Activated T-cell treated with anti-CD3 and anti-CD28 coated beads for 4 hours (primary cell): ENCODE measurements at regions not wholly inside any gene's neighbourhood (a gene's known extent, or its start where the extent isn't known, plus 50 kb on each side); places are given as distances from the start of the nearest gene placed in this dataset.

Experiments used
- DNase-seq: peaks from one replicate; pipeline ENCODE4 v3.0.0-alpha.2; 2020

GRCh38 chr10:8731121-8732095 is 676.9 kb downstream of the GATA3 start:
- DNase-seq, result no peak

GRCh38 chr10:8738987-8739386 is 684.5 kb downstream of the GATA3 start:
- no peak for DNase-seq

GRCh38 chr10:8752146-8752843 is 697.8 kb downstream of the GATA3 start:
- DNase-seq, result no peak

DNA sequence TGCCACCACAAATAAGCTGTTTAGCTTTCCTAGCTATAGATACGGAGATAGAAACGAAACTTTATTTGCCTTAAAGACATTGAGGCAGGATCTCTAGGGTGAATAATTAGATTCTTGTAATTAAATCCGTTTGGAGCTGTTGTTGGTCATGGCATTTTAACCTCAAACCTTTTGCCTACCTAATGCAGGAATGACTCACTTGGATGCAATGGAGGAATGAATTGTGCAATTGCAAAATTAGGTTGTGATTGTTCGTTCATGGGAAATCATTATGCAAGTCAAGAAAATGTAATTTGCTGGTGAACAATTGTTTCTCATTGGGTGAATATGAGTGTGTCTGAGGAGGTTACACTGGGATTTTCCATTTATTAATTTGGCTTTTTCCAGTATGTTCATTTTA is 703.5 kb downstream of the GATA3 start:
- no peak for DNase-seq

- no peak for DNase-seq
Measured at GRCh38 chr10:8766899-8767298, 712.4 kb downstream of the GATA3 start.

GRCh38 chr10:8767591-8767990 is 713.1 kb downstream of the GATA3 start:
- no peak for DNase-seq

DNA sequence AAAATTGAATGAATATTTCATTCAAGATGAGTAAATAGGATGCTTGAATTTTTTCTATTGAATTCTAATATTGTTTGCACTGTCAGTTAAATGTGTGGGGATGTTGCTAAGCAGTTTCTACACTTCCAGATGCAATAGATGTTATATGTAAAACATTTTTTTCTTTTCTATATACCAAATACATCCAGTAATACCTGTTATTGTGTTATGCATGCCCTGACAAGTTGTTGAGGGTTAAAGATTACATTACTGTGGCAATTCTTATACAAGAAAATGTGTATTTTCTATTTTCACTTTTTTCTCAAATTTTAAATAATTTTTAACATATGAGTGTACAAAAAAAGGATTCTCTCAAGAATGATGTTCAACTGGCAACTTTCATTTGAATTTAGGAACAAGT is 713.9 kb downstream of the GATA3 start:
- no peak for DNase-seq

DNA sequence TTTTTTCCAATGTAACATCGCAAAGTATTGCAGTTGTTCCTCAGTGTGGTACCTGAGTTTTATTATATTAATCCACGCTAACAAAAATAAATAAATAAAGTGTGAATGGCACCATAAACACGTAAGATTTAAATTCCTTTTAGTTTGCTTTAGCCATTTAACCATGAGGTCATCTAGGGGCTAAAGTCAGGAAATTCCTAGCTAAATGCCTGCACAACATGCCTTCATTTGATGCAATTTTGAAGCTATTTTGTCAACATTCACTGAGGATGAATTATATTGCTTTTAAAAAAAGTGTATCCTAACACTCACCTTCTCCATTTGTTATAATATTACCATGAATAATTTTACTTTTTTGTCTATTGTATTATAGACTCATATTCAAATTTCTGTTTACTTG is 714.4 kb downstream of the GATA3 start:
- no peak for DNase-seq

GRCh38 chr10:8776926-8777622 is 722.6 kb downstream of the GATA3 start:
- no peak for DNase-seq

DNA sequence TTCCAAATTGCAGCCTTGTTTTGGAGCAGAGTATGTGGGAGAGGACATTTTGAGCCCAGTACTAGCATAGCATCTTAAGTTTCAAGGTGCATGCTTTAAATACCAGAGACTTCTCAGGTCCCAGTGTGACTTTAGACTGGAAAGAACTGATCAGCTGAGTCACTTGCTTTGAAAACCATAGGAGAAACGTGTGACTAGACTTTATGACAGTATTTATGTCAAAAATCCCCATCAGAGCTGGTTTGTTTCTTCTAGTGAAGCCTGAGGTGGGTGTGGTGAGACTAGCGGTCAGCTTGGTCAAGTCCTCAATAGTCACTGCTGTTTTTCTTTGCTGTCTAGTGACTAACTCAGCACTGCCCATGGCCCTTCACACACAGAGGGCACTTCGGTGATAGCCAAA is 724.2 kb downstream of the GATA3 start:
- no peak for DNase-seq

DNA sequence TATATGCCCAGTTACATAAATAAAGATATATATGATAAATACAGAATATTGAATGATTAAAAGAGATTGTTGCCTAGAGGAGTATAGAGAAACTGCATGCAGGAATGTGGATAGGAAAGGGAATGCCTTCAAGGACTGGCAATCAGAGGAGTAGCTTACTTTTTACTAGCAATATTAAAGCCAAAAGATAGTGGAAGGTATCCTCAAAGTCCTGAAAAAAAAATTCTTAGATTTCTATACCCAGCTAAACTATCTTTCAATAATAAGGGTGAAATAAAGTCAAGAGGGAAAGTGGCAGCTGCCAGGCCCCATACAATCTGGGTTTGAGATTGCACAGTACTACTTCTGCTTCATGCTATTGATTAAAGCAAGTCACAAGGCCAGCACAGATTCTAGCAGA is 733.2 kb downstream of the GATA3 start:
- DNase-seq, result no peak

- DNase-seq, result no peak
Measured at GRCh38 chr10:8790390-8790789, 735.9 kb downstream of the GATA3 start.

DNA sequence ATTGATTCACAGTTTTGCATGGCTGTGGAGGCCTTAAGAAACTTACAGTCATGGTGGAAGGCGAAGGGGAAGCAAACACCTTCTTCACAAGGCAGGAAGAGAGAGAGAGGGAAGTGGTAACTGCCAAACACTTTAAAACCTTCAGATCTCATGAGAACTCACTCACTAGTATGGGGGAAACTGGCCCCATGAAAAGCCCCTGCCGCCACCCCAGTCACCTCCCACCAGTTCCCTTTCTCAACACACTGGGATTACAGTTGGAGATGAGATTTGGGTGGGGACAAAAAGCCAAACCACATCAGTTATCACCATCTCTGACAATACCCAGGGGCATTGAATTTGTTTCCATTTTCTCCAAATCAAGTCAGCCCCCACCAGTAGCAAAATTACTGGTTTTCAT is 740.4 kb downstream of the GATA3 start:
- no peak for DNase-seq

GRCh38 chr10:8800426-8800825 is 745.9 kb downstream of the GATA3 start:
- DNase-seq, result no peak

DNA sequence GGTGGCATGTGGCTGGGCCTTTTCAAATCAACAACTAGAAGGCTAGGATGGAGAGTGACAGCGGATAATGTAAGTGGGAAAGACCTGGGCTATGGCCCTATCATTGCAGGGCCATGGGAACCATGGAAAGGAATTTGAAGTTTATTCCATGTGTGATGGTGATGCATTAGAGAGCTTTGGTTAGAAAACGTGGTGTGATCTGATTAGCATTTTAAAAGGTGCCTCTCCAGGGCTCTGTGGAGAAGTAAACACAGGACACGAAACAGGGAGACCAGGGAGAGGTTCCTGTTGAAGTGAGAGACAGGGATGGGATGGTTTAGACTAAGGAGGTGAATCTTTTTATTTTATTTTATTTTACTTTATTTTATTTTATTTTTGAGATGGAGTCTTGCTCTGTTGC is 749.5 kb downstream of the GATA3 start:
- DNase-seq, result no peak

- DNase-seq, result no peak
Measured at GRCh38 chr10:8810677-8811076, 756.2 kb downstream of the GATA3 start.

DNA sequence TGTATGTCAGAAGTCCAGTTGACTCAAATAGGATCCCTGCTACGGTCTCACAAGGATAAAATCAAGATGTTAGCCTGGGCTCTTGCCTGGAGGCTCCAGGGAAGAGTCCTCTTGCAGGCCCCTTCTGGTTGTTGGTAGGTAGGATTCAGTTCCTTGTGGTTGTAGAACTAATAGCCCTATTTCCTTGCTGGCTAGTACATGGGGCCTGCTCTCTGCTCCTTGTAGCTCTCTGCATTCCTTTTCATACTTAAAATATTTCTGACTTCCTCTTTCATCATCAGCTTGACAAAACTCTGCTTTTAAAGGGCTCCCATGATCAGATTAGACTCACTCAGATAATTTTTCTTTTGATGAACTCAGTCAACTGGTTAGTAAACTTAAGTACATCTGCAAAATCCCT is 756.7 kb downstream of the GATA3 start:
- DNase-seq, result no peak

DNA sequence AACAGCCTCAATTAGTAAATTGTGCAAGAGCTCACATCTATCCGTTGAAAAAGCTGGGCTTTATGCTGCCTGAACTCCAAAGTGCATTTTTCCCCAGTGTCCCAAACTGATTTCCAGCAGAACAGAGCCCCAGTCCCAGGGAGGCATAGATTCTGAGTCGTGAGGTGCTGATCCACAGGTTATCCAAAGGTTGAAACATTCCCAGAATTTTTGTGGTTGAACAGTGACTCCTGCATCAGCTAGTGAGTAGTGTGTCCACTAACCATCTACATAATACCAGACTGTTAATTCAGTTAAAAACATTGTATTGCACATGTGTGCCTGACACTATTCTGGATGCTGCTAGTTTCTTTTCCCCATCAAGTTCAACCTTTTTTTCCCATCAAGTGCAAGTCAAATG is 761.5 kb downstream of the GATA3 start:
- no peak for DNase-seq

DNA sequence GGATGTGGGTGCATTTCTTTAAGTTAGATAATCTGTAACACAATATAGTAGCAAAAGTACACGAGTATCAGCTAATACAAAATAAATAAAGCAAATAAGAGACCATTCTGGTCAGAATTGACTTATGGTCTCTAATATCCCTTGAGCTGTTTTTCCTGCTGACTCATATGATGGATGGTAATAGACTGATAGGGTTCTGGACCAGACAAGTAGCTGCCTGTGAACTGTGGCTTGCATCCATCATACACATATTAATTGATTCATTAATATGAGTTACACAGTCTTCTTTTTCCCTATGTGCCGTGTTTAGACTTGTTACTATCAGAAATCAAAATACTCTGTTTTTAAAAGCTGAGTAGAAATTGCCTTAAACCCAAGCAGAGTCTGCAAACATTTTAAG is 762.8 kb downstream of the GATA3 start:
- DNase-seq, result no peak

- no peak for DNase-seq
Measured at GRCh38 chr10:8825611-8826010, 771.1 kb downstream of the GATA3 start.

GRCh38 chr10:8829592-8829991 is 775.1 kb downstream of the GATA3 start:
- no peak for DNase-seq

GRCh38 chr10:8830048-8830447 is 775.6 kb downstream of the GATA3 start:
- DNase-seq, result no peak

DNA sequence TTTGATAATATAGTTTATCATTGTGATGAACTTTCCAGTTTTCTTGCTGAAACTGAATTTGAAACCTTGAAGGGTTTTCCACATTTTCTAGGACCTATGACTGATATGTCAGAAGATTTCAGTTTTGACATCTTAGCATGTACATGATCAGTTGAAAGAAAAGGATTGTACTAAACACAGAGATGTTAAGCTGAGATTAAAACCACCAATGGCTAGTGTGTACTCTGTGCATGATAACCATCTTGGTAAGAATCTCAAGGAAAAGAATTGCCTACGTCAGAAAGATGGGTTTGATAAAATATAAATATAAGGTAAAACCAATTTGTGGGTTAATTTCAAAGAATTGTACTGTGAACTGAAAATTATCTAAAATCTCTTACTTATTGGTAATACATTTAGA is 776.4 kb downstream of the GATA3 start:
- no peak for DNase-seq
